ENCODE measurements at regions not wholly inside any gene's neighbourhood (a gene's known extent, or its start where the extent isn't known, plus 50 kb on each side); places are given as distances from the start of the nearest gene placed in this dataset.

DNA sequence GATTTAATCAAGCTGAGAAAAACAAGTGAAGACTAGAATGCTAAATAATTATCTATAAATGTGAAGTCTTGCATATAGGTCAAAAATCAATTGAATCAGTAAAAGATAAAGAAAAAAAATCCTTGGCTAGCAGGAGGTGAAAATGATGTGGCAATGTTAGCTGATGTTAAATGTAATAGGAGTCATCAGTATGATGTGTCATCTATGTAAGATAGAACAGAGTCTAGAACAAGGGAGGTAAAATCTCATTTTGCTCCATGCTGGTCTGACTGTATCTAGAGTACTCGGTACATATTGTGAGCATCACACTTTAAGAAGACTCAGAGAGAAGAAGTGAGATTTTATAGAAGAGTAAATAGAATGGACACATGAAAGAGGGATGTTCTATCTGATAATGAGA lies 721.2 kb downstream of the ETS1 start:
- no peak for TF ChIP-seq CTCF (IDR thresholded peaks at IDR 0.05)
- no peak for TF ChIP-seq POLR2A (IDR thresholded peaks at IDR 0.05; ENCODE audit: low read depth)
- no peak for TF ChIP-seq POLR2AphosphoS5 (IDR thresholded peaks at IDR 0.05)
